A172 (cell line): ENCODE measurements at regions not wholly inside any gene's neighbourhood (a gene's known extent, or its start where the extent isn't known, plus 50 kb on each side); places are given as distances from the start of the nearest gene placed in this dataset.
"Not testable (repeated sequence)": the region's sequence is repeated elsewhere in the genome, so short reads cannot be mapped to it uniquely, and the experiment has no call there.

Source experiments
- DNase-seq: peaks from one replicate; pipeline ENCODE4 v3.0.0-alpha.2; 2015; ENCODE audit warnings: low spot score

DNA sequence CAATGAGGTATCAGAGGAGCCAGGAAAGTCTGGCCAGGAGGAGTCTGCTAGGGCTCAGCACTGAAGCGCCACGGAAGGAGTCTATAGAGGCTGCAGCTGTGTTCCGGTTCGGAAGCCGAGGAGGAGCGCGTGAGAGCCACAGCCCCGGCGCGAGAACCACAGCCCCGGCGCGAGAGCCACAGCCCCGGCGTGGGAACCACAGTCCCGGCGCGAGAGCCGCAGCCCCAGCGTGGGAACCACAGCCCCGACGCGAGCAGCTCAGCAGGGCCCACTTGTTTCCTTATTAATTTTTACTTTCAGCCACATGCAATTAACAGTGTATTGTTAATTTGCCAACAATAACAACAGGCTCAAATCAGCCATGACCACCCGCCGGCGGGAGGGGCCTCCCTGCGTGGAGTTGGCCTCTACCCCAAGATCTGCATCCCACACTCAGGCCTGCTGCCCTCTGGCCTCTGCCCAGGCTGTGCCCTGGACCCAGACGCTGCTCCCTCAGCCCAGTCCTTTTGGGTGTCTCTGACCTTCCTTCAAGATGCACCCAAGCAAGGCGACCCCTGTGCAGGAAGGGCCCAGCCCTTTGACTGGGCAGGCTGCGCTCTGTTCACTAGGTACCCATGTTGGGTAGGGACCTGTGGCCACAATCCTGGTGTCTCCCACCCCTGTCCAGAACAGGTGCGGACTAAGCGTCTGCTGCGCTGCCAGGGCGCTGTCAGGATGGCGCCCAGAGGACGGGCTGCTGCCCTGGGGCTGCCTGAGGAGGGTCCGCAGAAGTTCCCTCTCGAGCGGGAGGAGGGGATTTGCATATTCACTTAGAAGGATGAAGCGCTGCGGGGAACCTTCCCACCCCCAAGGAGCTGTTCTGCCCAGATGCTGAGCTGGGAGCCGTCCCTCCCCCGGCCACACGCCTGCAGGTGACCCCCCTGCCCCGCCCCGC is 113.8 kb downstream of the ADRA2C start:
- no peak for DNase-seq

- peak; percentile 45 for DNase-seq
Observed at GRCh38 chr4:3880615-3881120, 114.5 kb downstream of the ADRA2C start.

DNA sequence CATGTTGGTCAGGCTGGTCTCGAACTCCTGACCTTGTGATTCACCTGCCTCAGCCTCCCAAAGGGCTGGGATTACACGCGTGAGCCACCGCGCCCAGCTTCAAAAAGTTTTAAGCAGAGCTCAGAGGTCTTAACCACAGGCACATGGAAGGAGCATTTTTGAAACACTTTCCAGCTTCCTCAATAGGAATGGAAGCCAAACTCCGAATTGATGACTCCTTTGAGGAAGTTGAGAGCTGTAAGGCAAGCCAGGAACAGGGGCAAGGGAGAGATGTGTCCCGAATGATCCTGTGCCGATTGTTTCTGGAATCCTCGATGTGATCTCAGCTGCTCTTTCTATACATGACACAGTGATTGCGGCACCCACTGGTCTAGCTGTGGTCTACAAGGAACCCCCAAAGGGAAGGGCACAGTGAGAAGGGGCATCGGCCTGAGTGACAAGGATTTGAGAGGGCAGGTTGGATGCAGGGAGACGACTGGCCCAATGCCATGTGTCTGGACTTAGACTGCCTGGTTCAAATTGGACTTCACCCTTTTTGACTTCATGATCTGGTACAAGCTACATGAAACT is 116.2 kb downstream of the ADRA2C start:
- not testable (repeated sequence) for DNase-seq

DNA sequence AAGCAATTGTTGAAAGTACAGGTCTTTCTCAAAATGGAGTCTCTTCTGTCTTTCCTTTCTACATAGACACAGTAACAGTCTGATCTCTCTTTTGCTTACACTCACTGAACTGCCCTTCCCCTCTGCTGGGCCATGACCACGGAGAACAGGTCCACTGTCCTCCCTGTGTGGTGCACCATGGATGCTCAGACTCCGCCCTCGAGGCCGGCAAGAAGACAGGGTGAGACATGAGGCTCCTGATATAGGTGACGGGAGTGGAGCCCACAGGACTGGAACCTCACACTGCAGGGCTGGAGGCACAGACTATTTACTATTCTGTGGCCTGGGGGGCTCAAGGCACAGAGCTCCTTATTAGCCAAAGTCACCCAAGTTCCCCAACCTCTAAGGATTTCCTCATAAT is 118.1 kb downstream of the ADRA2C start:
- not testable (repeated sequence) for DNase-seq

DNA sequence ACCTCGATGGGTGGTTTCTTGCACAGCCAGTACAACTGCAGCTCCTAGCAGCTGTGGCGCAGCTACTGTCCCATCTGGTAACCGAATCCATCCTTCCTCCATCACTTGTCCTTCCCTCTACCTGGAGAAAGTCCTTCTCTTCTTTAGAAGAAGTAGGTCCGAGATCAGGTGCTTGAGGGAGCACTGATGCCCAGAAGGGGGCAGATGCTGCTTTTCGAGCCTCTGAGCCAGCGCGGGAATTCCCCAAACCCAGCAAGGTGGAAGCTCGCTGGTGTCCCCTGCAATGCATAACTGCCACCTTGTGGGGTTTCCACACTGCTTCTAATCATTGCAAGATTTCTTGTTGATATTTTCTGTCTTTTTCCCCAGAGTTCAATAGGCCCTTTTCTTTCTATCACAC is 127.4 kb downstream of the ADRA2C start:
- DNase-seq = not testable (repeated sequence)

DNA sequence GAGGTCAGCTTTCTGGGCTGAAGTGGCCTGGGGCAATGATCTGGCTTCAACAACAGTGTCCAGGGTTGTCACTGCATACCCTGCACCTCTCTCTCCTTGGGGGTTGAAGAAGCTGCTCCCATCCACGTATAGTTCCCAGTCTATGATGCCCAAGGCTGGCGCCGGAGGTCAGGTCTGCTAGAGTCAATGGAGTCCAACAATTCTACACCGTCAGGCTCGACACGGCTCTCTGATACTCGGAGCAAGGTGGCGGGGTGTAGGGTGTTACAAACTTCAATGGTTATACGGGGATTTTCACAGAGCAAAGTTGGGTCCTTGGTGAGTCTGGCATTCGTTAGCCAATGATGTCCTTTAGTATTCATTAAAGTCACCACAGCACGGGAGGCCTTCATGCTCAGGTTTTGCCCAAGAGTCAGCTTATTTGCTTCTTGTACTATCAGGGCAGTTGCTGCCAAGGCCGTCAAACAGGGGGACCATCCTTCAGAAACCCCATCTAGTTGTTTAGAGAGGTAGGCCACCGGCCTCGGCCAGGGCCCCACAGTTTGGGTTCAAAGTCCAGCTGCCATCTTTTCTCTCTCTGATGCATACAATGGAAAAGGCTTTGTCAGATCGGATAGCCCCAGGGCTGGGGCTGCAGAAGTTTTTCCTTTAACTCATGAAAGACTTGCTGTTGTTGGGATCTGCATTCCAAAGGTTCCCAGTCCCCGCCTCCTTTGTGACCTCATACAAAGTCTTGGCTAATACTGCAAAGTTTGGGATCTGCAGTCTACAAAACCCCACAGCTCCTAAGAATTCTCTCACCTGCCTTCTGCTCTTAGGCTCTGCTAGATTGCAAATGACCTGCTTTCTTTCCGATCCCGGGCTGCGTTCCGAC is 128.1 kb downstream of the ADRA2C start:
- not testable (repeated sequence) for DNase-seq

DNA sequence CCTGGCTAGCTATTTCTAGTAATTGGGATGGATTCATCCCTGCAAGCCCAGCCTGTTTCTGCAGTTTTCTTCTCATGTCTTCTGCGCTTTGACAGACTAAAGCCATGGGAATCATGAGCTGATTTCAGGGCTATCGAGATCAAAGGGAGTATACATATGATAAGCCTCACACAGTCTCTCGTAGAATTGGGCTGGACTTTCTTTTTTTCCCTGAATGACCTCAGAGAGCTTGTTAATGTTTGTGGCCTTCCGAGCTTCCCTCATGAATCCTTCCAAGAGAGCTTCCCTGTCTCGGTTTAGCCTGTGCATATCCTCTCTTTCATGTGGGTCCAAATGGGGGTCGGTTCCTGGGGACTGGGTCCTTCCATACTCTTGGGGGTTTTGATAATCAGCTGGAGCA is 130.3 kb downstream of the ADRA2C start:
- no peak for DNase-seq

- not testable (repeated sequence) for DNase-seq
Observed at GRCh38 chr4:3896871-3897578, 130.8 kb downstream of the ADRA2C start.

GRCh38 chr4:3898098-3898497 is 131.9 kb downstream of the ADRA2C start:
- no peak for DNase-seq

DNA sequence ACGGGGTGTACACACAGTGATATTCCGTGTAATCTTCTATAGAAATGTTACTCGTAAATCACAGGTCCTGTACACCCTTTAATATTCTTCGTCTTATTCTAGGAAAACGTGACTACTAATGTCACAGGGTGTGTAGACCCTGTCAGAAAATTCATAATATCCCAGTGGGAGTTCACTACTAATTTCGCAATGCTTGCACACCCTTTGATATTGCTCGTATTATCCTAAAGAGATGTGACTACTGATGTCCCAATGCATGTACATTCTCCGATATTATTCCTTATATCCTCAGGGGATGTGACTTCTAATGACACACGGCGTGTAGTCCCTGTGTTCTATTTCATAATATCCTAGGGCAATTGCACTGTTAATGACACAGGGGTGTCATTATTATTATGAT is 132.7 kb downstream of the ADRA2C start:
- DNase-seq = not testable (repeated sequence)

DNA sequence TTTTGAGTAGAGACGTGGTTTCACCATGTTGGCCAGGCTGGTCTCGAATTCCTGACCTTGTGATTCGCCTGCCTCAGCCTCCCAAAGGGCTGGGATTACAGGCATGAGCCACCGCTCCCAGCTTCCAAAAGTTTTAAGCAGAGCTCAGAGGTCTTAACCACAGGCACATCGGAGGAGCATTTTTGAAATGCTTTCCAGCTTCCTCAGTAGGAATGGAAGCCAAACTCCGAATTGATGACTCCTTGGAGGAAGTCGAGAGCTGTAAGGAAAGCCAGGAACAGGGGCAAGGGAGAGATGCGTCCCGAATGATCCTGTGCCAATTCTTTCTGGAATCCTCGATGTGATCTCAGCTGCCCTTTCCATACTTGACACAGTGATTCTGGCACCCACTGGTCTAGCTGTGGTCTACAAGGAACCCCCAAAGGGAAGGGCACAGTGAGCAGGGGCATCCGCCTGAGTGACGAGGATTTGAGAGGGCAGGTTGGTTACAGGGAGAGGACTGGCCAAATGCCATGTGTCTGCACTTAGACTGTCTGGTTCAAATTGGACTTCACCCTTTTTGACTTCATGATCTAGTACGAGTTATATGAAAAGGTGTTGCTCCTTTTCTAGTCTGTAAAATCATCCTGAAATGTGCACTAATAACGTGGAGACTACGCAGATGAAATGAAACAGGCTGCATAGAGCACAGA is 138.2 kb downstream of the ADRA2C start:
- peak; percentile 49 for DNase-seq

DNA sequence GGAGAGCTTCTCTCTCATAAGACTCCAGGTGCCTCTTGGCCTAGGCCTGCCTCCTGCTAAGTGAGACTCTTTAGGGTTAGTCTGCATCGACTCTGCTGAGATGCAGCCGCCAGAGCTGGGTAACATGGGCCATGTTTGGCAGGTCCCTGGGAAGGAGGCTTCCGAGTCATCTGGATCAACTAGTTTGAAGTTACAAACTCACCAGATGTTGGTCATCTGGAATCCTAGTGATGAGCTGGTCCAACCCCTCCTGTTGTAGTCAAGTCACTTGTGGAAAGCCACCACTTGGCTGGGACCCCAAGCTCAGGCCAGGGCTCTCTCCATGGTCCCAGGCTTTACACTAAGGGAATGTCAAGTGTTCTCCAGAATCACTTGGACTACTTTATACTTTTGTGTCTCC is 143.4 kb downstream of the ADRA2C start:
- not testable (repeated sequence) for DNase-seq

DNA sequence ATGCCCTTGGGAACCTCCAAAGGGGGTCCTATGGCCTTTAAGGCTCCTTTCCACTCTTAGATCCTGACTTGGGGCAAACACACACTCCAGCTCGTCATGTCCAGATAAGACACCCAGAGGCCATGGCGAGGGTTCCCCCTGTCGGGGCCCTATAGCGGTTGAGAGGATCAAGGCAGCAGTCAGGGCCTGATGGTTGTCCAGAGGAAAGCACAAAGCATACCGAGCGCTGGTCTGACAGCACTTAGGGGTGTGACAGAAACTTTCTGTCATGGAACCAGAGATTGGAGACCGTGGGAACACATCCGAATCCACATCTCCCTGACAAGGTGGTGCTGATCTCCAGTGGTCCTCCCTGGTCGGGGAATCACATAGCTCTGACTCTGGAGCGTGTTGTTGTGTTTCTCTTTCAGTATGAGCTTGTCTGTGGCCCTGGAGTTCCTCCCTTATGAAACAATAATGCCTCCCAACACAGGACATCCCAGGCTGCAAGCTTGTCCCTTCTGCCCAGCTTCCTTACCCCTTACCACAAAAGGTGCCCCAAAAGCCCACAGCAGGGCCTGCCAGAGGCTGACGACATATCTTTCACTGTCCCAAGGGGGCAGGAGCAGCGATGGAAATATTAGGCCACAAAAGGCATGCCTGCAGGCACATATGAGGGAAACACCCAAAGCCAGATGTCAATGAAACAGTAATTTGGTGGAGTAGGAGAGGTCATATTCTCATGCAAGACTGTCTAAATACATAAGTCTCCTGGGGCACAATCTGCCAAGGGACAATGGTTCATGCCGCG is 144.2 kb downstream of the ADRA2C start:
- DNase-seq = not testable (repeated sequence)

- no peak for DNase-seq
Observed at GRCh38 chr4:3911252-3911856, 145.2 kb downstream of the ADRA2C start.

- not testable (repeated sequence) for DNase-seq
Observed at GRCh38 chr4:3914511-3914910, 148.3 kb downstream of the ADRA2C start.

GRCh38 chr4:3919509-3919908 is 153.3 kb downstream of the ADRA2C start:
- not testable (repeated sequence) for DNase-seq

DNA sequence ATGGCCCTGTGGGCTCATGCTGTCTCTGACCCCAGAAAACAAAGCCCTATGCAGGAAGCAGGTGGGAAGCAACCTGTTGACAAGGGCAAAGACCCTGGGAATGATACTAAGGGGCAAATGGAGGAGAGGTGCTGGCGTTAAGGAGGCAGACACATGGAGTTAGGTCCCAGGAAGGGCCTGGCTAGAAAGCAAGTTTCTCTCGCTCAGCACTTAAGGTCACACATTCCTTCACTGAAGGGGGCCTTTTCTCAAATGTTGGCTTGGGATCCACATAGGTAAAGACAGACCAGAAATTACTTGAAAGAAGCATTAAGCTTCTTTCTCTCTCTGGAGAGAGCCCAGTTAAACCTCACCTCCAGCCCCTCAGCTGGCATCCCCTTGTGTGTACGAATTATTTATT is 155.7 kb downstream of the ADRA2C start:
- DNase-seq = not testable (repeated sequence)

GRCh38 chr4:3925841-3926240 is 159.7 kb downstream of the ADRA2C start:
- DNase-seq = not testable (repeated sequence)

DNA sequence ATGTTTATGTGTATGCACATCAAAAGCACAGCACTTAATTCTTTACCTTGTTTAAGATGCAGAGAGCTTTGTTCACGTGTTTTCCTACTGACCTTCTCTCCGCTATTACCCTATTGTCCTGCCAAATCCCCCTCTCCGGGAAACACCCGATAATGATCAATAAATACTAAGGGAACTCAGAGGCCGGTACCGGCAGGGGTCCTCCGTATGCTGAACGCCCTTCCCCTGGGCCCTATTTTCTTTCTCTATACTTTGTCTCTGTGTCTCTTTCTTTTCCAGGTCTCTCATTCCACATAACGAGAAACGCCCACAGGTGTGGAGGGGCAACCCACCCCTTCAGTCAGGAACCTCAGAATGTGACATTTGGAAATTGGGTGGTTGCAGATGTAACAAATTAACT is 160.1 kb downstream of the ADRA2C start:
- DNase-seq = not testable (repeated sequence)
